GM19452 (cell line): ENCODE measurements at regions not wholly inside any gene's neighbourhood (a gene's known extent, or its start where the extent isn't known, plus 50 kb on each side); places are given as distances from the start of the nearest gene placed in this dataset.
"Not testable (repeated sequence)": the region's sequence is repeated elsewhere in the genome, so short reads cannot be mapped to it uniquely, and the experiment has no call there.

Experiments
- ATAC-seq: cut with Tn5 transposase; IDR thresholded peaks from one replicate; pipeline ENCODE4 v1.9.1; 2021; ENCODE audit not compliant: unreplicated experiment

DNA sequence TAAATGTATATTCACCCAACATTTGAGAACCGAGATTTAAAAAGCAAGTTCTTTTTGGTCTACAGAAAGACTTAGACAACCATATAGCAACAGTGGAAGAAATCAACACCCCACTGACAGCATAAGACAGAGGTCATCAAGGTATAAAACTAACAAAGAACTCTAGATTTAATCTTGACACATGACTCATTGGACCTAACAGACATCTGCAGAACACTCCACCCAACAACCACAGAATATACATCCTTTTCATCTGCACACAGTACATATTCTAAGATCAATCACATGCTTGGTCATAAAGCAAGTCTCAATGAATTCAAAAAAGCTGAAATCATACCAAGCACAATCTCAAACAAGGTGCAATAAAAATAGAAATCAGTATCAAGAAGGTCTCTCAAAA lies 65.8 kb downstream of the SPIN4 start:
- ATAC-seq: no peak

DNA sequence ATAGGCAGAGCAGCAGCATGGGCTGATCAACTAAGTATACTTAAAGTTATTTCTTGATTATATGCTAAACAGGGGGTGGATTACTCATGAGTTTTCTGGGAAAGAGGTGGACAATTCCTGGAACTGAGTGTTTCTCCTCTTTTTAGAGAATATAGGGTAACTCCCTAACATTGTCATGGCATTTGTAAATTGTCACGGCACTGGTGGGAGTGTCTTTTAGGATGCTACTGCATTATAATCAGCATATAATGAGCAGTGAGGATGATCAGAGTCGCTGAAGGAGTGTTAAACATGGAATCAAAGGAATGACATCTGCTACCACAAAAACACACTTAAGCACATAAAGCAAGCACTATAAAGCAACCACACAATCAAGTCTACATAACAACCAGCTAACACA lies 66.5 kb downstream of the SPIN4 start:
- ATAC-seq: no peak

- ATAC-seq: no peak
These were observed 67.8 kb downstream of the SPIN4 start for GRCh38 chrX:63283348-63283747.

DNA sequence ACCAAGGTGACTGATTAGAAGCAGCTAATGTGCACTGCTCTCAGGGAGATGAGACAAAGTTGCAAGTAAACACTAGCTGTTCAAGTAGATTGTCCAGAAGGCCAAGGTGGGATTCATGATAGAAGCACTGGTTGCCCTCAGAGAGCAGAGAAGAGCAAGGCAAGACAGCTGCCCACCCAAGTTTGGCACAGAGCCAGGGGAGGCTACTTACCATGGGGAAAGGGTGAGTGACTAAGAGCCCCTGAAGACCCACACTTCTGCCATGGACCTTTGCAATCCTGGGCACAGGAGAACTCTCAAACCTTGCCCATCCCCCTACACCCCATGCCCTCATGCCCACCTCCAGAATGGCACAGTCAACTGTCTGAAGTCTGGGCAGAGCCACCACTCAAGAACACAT lies 68.3 kb downstream of the SPIN4 start:
- ATAC-seq: no peak

DNA sequence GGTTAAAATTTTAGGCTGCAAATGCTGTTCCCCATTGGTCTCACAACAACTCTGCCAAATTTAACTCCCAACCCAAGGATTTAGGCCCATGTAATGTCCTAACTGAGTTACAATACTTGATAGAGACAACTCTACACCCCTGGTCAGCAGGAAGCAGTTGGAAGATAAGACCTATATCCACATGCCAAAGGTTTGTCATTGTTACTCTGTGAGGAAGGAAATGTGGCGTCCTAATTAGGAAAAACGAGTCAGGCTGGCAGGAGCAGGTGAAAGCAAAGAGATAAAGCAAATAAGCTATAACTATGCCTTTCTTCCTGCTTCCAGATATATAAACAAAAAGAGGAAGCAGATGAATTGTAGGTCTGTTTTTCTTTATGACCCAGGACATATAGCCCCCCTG lies 69.1 kb downstream of the SPIN4 start:
- ATAC-seq: no peak

DNA sequence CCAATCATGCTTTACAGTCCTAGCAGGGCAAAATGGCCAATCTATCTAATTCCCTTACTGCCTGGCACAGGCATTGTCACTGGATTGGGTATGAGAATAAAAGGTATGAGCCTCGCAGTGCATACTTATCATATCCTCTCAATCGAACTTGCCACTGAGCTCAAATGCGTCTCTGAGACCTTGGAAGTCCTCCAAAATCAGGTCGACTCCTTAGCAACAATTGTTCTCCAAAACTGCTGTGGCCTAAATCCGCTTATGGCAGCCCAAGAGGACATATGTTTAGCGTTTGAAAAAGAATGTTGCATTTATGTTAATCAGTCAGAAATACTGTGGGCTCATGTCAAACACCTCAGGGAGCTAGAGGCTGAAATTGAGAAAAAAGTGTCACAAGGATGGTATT lies 69.7 kb downstream of the SPIN4 start:
- ATAC-seq: no peak

DNA sequence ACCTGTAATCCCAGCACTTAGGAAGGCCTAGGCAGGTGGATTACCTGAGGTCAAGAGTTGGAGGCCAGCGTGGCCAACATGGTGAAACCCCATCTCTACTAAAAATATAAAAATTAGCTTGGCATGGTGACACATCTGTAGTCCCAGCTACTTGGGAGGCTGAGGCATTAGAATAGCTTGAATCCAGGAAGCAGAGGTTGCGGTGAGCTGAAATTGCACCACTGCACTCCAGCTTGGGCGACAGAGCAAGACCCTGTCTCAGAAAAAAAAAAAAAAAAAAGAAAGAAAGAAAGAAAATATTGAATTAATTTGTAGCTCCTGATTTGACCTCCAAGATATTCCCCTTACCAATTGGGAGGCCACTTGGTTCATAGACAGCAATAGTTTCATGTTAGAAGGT lies 73.7 kb downstream of the SPIN4 start:
- not testable (repeated sequence) for ATAC-seq

DNA sequence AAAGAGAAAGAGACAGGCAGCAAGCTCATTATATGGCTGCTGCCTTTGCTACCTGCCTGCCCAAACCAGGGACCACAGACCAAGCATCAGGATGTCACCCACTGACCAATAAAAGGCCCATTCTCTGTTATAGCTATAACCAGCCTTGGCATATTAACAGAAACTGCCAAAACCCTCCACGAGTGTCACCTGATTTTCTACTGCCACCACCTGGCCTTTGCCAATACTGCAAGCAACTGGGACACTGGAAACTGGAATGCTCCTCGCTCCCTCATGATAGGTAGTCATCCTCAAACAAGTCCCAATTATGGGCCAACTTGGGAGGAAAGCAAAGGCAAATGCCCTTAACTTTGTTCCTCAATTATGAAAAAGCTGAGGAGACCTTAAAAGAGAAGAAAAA lies 76.0 kb downstream of the SPIN4 start:
- ATAC-seq: no peak

GRCh38 chrX:63270873-63271272 lies 80.3 kb downstream of the SPIN4 start:
- no peak for ATAC-seq

DNA sequence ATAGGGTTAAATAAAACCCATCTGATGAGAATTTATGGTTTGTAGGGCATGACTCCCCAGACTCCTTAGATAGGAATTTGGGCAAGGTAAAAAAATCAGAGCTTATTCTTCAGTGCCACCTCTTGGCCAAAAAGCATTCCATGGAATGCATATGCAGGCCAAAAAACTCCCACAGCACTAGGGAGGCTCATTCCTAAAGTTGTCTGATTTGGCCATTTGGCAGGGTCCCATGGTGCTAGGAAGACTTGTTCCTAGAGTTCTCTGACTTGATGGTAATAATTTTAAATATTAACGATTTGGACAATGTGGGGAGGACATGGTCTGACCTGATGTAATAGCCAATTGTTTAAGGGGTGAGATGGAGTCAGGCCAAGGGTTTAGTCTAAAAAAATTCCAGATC lies 93.0 kb downstream of the SPIN4 start:
- no peak for ATAC-seq

DNA sequence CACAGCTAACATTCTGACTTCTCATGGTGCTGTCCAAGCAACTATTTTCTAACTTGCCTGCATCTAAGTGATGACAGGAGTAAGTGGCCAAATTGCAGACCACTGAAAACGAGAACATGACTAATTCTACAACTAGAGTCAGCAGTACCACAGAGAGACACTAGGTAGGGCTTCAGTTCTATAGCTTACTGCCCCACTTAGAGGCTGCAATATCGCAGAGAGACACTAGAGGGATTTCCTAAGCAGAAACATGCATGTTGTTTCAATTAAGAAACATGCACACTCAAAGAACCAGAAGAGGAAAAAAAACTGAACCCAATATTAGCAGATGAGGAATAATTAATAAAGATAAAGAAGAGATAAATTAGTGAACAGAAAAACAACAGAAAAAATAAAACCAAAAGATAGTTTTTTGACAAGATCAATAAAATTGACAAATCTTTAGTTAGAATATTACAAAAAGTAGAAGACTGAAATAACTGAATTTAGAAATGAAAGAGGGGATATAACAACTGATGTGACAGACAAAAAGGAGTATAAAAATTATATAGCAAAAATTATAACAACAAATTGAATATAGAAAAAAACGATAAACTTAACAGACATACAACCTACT lies 100.8 kb downstream of the SPIN4 start:
- ATAC-seq: peak; percentile 100

GRCh38 chrX:63242689-63243088 lies 108.4 kb downstream of the SPIN4 start:
- ATAC-seq: not testable (repeated sequence)

DNA sequence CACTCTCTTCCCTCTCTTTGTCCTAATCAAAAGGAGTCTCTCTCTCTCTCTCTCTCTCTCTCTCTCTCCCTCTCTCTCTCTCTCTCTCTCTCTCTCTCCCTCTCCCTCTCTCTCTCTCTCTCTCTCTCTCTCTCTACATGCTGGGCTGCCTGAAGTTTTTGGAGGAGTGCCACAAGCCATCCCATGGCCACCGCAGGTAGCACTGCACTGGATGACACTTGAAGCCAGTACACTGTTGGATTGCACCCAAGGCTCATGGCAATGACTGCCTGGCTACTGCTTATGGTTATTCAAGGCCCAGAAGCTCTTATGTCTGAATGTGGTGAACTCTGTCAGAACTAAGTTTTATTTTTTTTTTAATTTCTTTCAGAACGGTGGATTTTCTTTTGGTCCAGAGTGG lies 115.2 kb downstream of the SPIN4 start:
- not testable (repeated sequence) for ATAC-seq

DNA sequence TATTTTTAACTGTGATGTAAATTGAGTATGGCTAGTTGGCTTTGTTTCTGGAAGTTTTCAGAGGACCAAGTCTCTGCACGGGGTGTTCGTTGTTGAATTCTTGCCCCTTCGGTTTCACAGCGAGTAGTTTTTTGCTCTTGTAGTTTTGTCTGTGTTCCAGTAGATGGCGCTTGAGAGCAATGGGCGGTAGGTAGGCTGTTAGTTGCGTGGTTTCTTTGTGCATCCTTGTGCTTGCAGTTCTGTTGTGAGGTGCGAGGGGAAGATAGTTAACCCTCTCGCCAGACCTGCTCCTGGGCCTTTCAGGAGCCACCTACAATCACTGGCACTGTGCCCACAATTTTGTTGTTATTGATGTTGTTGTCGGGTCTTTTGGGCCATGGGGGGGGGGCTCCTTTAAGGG lies 118.1 kb downstream of the SPIN4 start:
- not testable (repeated sequence) for ATAC-seq

DNA sequence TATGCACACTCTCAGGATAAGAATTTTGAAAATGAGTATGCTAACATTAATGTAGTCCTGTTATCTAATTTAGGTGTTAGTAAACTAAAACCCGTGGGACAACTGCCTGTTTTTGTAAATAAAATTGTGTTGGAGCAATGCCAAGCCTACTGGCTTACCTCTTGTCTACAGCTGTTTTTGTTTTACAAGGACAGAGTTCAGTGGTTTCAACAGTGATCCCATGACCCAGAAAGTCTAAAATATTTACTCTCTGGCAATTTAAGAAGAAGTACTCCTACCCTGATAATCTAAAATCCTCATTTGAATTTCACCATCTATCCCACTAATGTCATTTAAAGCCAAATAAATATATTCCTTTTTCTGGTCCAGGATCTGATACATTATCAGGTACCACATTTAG lies 132.9 kb downstream of the SPIN4 start:
- ATAC-seq: not testable (repeated sequence)

- ATAC-seq: not testable (repeated sequence)
These were observed 133.6 kb downstream of the SPIN4 start for GRCh38 chrX:63217549-63217948.

DNA sequence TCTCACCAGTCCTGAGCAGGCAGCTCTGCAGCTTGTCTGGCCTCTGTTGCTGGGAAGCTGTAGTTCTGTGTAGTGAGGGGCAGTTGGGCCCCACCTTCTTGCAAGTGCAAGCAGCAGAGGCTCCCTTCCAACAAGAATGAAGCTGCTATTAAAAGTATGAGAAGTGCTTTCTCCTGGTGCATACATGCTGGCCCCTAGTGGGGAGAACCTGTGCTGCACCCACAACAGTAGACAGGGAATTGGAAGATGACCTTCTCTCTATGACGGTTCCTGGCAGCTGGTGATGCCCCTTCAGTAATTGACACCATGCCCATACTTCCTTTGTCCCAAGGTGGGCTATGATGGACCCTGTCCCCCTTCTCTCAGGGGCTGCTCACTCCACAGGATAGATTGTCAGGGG lies 141.5 kb downstream of the SPIN4 start:
- not testable (repeated sequence) for ATAC-seq

GRCh38 chrX:63209128-63209527 lies 142.0 kb downstream of the SPIN4 start:
- not testable (repeated sequence) for ATAC-seq

DNA sequence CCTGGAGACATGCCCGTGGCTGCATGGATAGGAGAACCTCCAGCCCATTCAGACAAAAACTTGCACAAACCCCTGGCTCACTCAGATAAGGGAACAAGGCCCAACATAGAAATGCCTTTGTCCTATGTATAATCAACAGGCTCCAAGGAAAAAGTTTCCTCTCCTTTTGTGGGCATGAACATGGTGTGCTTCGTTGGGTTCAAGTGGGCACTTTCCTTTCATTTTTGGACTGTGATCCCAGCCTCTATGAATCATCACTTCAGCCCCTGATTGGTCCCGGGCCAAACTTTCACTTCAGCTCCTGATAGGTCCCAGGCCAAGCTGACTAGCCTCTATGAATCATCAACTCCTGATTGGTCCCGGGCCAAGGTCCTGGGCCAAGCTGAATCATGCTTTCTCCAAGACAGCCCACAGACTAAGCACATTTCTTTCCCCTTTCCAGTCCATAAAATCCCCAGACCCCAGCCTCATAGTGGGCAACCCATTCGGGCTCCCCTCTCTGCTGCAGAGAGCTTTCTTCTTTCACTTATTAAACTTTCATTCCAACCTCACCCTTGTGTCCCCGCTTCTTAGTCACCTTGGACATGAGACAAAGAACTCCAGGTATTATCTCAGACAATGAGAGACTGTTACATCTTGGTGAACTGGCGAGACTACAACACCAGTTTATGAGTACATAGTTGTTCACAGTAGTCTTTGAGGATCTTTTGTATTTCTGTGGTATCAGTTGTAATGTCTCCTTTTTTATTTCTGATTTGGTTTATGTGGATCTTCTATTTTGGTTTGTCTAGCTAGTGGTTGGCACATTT lies 146.7 kb downstream of the SPIN4 start:
- not testable (repeated sequence) for ATAC-seq

DNA sequence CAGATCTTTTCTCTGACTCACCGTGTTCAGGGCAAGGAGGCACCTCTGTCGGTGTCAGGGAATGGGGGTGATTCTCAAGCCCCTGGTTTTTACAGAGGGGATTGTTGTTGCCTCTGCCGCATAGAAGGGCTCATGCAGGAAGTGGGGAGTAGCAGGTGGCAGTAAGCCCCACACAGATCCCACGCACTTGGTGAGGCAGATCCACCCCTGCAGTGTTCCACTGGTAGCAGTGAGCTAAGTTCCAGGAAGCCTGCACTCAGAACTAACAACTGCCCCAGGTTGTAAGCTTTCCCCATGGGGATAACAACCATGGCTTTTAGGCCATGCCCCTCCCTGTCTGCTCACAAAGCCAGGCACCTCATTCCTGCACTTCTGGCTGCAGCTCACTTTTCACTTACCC lies 149.1 kb downstream of the SPIN4 start:
- ATAC-seq: not testable (repeated sequence)

- not testable (repeated sequence) for ATAC-seq
These were observed 152.4 kb downstream of the SPIN4 start for GRCh38 chrX:63198693-63199092.

GRCh38 chrX:63192366-63193041 lies 158.6 kb downstream of the SPIN4 start:
- not testable (repeated sequence) for ATAC-seq
